ENCODE measurements at regions not wholly inside any gene's neighbourhood (a gene's known extent, or its start where the extent isn't known, plus 50 kb on each side); places are given as distances from the start of the nearest gene placed in this dataset.
"Not testable (repeated sequence)": the region's sequence is repeated elsewhere in the genome, so short reads cannot be mapped to it uniquely, and the experiment has no call there.

GRCh38 chr9:78879324-78880100, 582.6 kb downstream of the PSAT1 start:
- no peak for DNase-seq

GRCh38 chr9:78881295-78881694, 584.4 kb downstream of the PSAT1 start:
- no peak for DNase-seq

GRCh38 chr9:78882481-78882880, 585.6 kb downstream of the PSAT1 start:
- no peak for DNase-seq

- no peak for DNase-seq
Measured at GRCh38 chr9:78884611-78885150, 587.8 kb downstream of the PSAT1 start.

GRCh38 chr9:78892182-78892581, 595.3 kb downstream of the PSAT1 start:
- no peak for DNase-seq

GRCh38 chr9:78892769-78893168, 595.8 kb downstream of the PSAT1 start:
- no peak for DNase-seq

GRCh38 chr9:78893774-78894401, 597.0 kb downstream of the PSAT1 start:
- no peak for DNase-seq

GRCh38 chr9:78896479-78896878, 599.6 kb downstream of the PSAT1 start:
- DNase-seq = no peak

GRCh38 chr9:78898234-78898633, 601.3 kb downstream of the PSAT1 start:
- DNase-seq = no peak

- DNase-seq = no peak
Measured at GRCh38 chr9:78899006-78899405, 602.1 kb downstream of the PSAT1 start.

- no peak for DNase-seq
Measured at GRCh38 chr9:78900500-78900899, 603.6 kb downstream of the PSAT1 start.

GRCh38 chr9:78902051-78902450, 605.1 kb downstream of the PSAT1 start:
- DNase-seq = no peak

- no peak for DNase-seq
Measured at GRCh38 chr9:78903581-78903980, 606.7 kb downstream of the PSAT1 start.

- DNase-seq = no peak
Measured at GRCh38 chr9:78904686-78905085, 607.8 kb downstream of the PSAT1 start.

GRCh38 chr9:78905387-78905786, 608.5 kb downstream of the PSAT1 start:
- DNase-seq = no peak

- DNase-seq = no peak
Measured at GRCh38 chr9:78905986-78906755, 609.2 kb downstream of the PSAT1 start.

- DNase-seq = no peak
Measured at GRCh38 chr9:78909566-78909965, 612.6 kb downstream of the PSAT1 start.

- DNase-seq = not testable (repeated sequence)
Measured at GRCh38 chr9:78916884-78917283, 620.0 kb downstream of the PSAT1 start.

GRCh38 chr9:78918976-78919375, 622.1 kb downstream of the PSAT1 start:
- DNase-seq = no peak

GRCh38 chr9:78919701-78920100, 622.8 kb downstream of the PSAT1 start:
- DNase-seq = no peak

- no peak for DNase-seq
Measured at GRCh38 chr9:78921341-78921740, 624.4 kb downstream of the PSAT1 start.

GRCh38 chr9:78923966-78924659, 627.2 kb downstream of the PSAT1 start:
- no peak for DNase-seq
